Stomach (tissue), 4 donors: ENCODE measurements at regions not wholly inside any gene's neighbourhood (a gene's known extent, or its start where the extent isn't known, plus 50 kb on each side); places are given as distances from the start of the nearest gene placed in this dataset.

Experiments
- EP300 ChIP-seq: sonication (generic); formaldehyde crosslinking; IDR thresholded peaks from one replicate; pipeline ENCODE4 v1.6.1; 2017; ENCODE audit warnings: antibody characterized with exemption
- POLR2A ChIP-seq, 4 donors: fragments of 450-650 bp; IDR thresholded peaks; one replicate each; pipeline ENCODE4 v1.6.1; 2016; ENCODE audit warnings: antibody characterized with exemption in 4 of 4, control low read depth in 2 of 4, mild to moderate bottlenecking in 1 of 4, moderate library complexity in 1 of 4
- POLR2AphosphoS5 ChIP-seq, 3 donors: sonication (generic); formaldehyde crosslinking; IDR thresholded peaks; one replicate each; pipeline ENCODE4 v1.6.1; 2016; ENCODE audit warnings: antibody characterized with exemption in 3 of 3
- TF ChIP-seq, protein P1 (sequence below), 7 experiments: fragments of 450-650 bp in 4 of 7; fragments of 200-600 bp in 3 of 7; sonication (generic) in 3 of 7; IDR thresholded peaks; one replicate each; pipeline ENCODE4 v1.5.1; 2016 to 2019; ENCODE audit warnings: antibody characterized with exemption in 7 of 7, control low read depth in 2 of 7, mild to moderate bottlenecking in 1 of 7

DNA sequence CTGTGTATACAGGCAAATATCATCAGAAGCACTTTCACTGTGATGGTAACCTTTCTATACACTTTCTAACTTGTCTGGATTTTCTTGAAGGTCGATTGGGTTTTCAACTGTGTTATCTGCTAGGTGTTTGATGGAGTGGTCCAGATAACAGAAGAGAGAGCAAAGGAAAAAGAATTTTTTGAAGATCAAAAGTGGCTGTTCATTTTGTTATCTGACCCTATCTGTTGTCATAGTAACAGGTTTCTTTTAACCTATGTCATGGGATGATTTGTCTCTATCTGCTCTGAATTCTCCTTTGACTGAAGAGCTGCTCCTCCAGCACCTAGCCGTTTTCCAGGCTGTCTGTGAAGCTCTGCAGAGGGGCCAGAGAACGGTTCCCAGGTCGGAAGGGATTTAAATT, 77.8 kb upstream of the IRX2 start:
- TF ChIP-seq POLR2A (IDR thresholded peaks at IDR 0.05) (no peak), POLR2AphosphoS5 (IDR thresholded peaks at IDR 0.05) (no peak), EP300 (no peak)
- TF ChIP-seq, protein P1, sequence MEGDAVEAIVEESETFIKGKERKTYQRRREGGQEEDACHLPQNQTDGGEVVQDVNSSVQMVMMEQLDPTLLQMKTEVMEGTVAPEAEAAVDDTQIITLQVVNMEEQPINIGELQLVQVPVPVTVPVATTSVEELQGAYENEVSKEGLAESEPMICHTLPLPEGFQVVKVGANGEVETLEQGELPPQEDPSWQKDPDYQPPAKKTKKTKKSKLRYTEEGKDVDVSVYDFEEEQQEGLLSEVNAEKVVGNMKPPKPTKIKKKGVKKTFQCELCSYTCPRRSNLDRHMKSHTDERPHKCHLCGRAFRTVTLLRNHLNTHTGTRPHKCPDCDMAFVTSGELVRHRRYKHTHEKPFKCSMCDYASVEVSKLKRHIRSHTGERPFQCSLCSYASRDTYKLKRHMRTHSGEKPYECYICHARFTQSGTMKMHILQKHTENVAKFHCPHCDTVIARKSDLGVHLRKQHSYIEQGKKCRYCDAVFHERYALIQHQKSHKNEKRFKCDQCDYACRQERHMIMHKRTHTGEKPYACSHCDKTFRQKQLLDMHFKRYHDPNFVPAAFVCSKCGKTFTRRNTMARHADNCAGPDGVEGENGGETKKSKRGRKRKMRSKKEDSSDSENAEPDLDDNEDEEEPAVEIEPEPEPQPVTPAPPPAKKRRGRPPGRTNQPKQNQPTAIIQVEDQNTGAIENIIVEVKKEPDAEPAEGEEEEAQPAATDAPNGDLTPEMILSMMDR (IDR thresholded peaks at IDR 0.05): no peak
